Skin of body (tissue), 1 donor: ENCODE measurements at regions not wholly inside any gene's neighbourhood (a gene's known extent, or its start where the extent isn't known, plus 50 kb on each side); places are given as distances from the start of the nearest gene placed in this dataset.

Experiments used
- DNase-seq: peaks from one replicate; lab custom pipeline; 2025; lab: John Stamatoyannopoulos, UW

GRCh38 chr2:515441-516127, 161.6 kb downstream of the TMEM18 start:
- peak; percentile 2 for DNase-seq

- DNase-seq, result no peak
Measured at GRCh38 chr2:513981-514706, 163.1 kb downstream of the TMEM18 start.

DNA sequence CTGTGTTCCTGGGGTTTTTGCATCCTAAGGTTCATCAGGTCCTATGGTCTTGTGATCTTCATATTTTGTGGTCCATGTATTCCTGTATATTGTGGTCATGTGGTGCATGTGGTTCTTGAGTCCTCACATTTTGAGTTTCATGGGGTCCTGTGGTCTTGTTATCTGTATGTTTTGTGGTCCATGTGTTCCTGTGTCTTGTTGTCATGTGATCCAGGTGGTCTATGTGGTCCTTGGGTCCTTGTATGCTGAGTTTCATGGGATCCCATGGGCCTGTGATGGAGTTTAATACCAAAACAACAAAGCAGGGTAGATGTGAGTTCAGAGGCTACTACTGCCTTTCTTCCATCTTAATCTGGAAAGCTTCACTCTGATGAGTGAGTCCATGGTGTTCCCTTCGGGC, 166.4 kb downstream of the TMEM18 start:
- no peak for DNase-seq

DNA sequence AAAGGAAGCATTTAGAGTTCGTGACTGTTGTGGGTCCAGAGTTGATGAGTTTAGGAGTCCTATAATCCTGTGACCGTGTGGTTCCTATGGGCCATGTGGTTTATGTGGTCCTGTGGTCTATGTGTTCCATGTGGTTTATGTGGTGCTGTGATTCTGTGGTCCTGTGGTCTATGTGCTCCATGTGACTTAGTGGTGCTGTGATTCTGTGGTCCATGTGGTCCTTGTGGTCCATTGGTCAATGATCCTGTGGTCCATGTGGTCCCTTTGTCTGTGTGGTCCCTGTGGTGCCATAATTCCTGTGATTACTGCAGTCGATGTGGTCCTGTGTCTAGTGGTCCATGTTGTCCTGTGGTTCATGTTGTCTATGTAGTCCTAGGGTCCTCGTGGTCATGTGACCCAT, 167.3 kb downstream of the TMEM18 start:
- no peak for DNase-seq

- no peak for DNase-seq
Measured at GRCh38 chr2:508121-508520, 169.1 kb downstream of the TMEM18 start.

DNA sequence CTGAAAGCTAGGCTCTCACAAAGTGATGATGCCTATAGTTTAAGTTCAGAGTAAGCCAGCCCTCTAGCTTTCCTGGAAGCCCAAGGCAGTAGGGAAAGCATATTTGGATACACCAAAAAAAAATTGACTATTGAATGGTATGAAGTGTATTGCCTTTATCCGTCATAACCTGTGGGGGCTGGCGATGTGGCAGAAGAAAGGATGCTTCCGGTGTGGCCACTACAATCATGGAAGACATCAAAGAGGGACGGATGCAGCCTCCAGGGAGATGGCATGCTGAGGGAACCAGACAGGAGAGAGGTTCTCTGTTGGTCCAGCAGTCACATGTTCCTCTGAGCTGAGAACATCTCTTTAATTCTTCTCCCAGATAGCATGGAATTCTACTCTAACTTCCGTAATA, 170.3 kb downstream of the TMEM18 start:
- DNase-seq, result no peak

DNA sequence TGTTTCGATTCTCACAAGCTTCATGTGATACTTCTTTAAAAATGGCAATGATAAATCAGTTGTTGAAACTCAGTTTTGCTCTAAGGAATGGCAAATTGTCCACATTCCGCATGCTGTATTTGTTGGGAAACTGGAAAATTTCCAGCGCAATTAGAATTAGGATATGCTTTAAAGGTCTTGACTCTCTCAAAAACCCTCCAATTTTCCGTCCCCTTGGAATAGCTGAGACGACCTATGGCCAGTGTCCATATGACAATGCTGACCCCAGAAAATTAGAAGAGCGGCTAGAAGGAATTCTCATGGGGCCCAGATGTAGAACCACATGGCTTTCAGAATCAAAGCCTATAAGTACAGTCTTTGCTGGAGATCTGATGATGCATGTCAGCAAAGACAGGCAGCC, 170.8 kb downstream of the TMEM18 start:
- DNase-seq, result peak; percentile 61

- DNase-seq, result no peak
Measured at GRCh38 chr2:505941-506340, 171.3 kb downstream of the TMEM18 start.

GRCh38 chr2:503288-503999, 173.8 kb downstream of the TMEM18 start:
- no peak for DNase-seq

DNA sequence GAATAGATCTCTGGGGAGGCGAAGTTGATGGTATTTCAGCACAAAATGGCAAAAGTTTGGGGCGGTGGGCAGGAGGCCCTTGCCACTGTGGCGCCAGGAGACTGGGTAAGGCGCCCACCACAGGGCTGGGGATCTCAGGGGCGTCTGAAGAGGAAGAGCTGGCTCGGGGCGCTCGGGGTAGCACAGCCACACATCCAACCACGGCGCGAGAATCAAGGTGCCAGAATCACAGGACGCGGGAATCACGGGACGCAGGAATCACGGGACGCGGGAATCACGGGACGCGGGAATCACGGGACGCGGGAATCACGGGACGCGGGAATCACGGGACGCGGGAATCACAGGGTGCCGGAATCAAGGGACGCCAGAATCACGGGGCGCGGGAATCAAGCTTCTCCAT, 174.4 kb downstream of the TMEM18 start:
- DNase-seq, result no peak

DNA sequence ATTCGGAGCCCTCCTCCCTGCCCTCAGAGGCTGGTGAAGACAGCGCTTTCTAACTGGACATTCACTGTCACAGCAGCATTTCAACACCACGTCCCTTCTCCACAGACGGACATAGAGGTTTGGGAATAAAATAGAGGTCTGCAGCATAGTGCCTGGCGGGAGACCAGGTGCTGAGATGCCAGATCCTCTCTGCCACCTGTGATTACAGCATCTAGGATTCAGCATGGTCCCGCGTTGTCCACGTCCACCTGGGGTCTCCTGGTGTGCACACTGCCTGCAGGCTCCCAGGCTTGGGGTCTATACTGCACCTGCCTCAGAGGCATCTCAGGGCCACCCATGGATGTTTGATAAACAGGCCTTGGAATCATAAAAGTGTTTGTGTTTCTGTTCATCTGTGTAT, 175.5 kb downstream of the TMEM18 start:
- no peak for DNase-seq

DNA sequence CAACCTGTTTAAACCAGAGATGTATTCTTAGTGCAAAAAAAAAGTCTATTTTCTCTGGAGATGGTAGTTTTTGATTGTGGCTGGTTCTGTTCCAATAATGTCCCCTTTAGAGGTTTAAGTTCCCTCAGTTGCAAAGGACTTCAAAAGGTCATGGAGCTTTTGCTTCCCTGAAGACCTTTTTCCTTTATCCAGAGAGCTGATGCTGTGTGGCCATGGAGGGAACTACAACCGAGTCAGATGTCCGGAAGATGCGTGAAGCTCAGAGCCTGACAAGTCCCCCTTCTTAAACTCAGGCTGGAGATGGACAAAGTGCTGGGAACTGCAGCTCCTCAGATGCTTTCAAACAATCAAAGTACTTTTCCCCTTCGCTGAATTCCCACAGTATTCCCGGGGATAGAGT, 176.1 kb downstream of the TMEM18 start:
- DNase-seq, result no peak

GRCh38 chr2:499726-500125, 177.5 kb downstream of the TMEM18 start:
- DNase-seq, result no peak

DNA sequence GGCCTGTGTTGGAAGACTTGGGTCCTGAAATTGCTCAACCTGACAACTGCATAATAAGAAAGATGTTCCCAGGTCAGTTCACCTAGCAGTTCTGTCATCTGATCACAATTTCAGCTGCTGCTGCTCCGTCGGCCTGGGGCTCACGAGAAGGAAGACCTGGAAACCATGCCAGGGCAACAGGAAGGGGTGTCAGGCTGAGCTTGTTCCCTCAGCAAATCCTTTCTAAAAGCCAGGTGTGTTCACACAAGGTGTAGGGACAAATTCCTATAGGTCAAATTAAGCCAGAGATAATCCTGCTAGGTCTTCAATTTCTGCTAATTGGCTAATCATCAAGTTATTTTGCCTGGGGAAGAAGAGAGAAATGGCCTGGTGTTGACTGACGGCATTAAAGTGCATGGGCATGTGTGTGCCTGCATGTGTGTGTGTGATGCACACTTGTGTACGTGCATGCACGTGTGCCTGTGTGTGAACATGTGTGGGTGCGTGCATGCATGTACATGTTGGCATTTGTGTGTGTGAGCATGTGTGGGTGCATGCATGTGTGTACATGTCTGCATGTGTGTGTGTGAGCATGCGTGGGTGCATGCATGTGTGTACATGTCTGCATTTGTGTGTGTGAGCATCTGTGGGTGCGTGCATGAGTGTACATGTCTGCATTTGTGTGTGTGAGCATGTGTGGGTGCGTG, 178.6 kb downstream of the TMEM18 start:
- no peak for DNase-seq

DNA sequence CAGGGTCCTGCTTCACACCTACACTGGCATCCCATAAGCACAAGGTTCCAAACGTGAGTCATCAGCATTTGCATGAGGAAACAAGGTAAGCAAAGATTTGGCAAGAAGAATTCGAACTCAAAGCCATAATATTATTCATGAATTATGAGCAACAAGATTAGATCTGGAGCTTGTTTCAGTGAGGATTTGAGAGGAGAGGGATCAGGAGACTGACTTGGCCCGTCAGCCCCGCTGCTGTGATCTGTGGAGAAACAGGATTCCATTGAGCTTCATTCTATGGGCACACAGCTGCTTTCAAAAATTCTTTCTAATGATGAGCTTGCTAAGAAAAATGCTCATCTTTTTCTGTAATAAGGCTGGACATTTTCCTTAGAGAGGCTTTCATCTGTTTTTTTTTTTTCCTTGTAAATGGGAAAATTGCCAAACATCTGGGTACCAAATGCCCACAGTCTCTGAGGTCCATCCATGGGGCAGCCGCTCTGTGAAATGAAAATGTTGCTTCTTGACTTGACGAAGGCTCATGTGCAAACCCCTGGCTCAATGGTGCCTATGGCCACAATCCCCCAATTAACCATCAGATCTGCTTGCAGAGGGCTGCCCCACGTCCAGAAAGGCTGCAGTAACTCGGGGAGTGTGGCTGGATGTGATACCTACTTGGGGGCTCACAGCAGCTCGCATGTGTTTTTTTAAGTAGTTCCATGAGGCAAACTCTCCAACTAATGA, 179.3 kb downstream of the TMEM18 start:
- peak; percentile 24 for DNase-seq

GRCh38 chr2:496729-497128, 180.5 kb downstream of the TMEM18 start:
- DNase-seq, result no peak

DNA sequence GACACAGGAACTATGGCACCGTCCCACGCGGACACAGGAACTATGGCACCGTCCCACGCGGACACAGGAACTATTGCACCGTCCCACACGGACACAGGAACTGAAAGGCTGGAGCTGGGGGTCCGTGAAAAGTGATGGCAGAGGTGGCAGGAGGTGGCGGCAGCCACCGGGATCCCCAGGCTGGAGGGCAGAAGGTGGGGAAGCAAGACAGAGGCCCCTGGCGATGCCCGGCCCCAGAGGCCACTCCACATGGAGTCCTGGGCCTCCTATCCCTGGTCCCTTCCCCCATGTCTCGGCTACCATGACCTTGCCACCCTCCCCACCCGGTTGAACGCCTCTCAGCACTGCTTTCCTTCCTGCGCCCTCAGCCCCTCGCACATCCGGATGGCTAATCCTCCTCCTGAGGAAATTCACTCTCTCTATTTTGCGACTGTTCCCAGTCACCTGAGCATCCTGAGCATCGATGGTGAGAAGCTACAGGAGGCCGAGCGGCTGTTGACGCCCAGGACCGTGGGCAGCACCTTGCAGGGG, 181.4 kb downstream of the TMEM18 start:
- no peak for DNase-seq

DNA sequence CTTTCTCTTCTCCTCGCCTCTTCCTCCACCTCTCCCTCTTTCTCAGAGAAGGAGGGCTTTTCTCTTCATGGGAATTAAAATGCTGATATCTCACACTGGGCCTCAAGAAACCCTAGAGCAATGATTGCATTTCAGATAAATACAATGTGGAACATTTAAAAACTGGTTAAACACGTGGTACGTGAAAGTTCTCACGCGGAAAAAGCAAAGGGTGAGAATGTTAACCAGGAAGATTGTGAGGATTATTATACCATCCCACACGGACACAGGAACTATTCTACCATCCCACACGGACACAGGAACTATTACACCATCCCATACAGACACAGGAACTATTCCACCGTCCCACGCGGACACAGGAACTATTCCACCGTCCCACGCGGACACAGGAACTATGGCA, 182.4 kb downstream of the TMEM18 start:
- no peak for DNase-seq

GRCh38 chr2:493228-493627, 184.0 kb downstream of the TMEM18 start:
- DNase-seq, result no peak

GRCh38 chr2:492178-492577, 185.0 kb downstream of the TMEM18 start:
- no peak for DNase-seq

- DNase-seq, result no peak
Measured at GRCh38 chr2:489838-490237, 187.4 kb downstream of the TMEM18 start.
